Cardiac muscle cell (in vitro differentiated cells and primary cell): ENCODE measurements at regions not wholly inside any gene's neighbourhood (a gene's known extent, or its start where the extent isn't known, plus 50 kb on each side); places are given as distances from the start of the nearest gene placed in this dataset.

Experiments used
- DNase-seq, 2 donors: peaks; one replicate each; pipeline versions ENCODE4 v3.0.0 to v3.0.0-alpha.2; 2010 to 2017; ENCODE audit warnings: low read depth in 1 of 2, low spot score in 1 of 2
- H3K27ac ChIP-seq: fragments of 200-600 bp; sonication (generic); 2 replicates; pipeline ENCODE4 v1.5.1; 2016
- H3K27me3 ChIP-seq: fragments of 200-600 bp; sonication (generic); 2 replicates; pipeline ENCODE4 v1.6.0; 2016; ENCODE audit warnings: control low read depth
- H3K36me3 ChIP-seq: fragments of 200-600 bp; sonication (generic); 2 replicates; pipeline ENCODE4 v1.5.1; 2016; ENCODE audit warnings: control low read depth
- H3K4me1 ChIP-seq: fragments of 200-600 bp; sonication (generic); 2 replicates; pipeline ENCODE4 v1.8.1; 2017; ENCODE audit warnings: low read depth, mild to moderate bottlenecking, mixed run types
- H3K4me3 ChIP-seq: fragments of 200-600 bp; sonication (generic); 2 replicates; pipeline ENCODE4 v1.5.1; 2016; ENCODE audit warnings: mild to moderate bottlenecking
- H3K9me3 ChIP-seq: fragments of 200-600 bp; sonication (generic); 2 replicates; pipeline ENCODE4 v1.5.1; 2017; ENCODE audit warnings: low read depth, mild to moderate bottlenecking, control low read depth
- TF ChIP-seq, protein P1 (sequence below): IDR thresholded peaks from 2 replicates; pipeline ENCODE4 v1.5.1; 2012; ENCODE audit warnings: low read depth, mild to moderate bottlenecking, low read length

DNA sequence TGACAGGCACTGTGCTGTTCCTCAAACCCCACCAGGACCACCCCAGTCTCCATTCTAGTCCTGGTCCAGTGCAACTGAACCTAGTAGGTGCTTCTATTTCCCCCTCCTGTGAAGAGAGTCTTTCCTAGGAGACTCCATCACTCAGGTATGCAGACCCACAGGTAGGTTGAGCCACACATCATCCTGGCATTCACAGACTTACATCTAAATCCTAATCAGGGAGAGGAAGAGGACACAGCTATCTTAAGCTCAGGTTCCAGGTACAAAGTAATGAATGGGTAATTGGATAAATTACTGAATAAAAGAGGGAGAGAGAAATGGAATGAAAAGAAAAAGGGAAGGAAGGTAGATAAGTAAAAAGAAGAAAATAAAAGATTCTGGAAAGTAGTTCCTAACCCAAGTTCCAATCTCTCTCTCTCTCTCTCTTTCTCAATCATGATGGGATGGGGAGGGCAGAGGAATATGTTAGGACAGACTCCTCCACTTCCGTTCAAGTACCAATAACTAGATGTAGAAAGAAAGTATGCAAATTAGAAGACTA is 139.8 kb upstream of the NAMPT start:
- no peak for DNase-seq
- H3K27ac ChIP-seq: no peak overlapping the region
- TF ChIP-seq, protein P1, sequence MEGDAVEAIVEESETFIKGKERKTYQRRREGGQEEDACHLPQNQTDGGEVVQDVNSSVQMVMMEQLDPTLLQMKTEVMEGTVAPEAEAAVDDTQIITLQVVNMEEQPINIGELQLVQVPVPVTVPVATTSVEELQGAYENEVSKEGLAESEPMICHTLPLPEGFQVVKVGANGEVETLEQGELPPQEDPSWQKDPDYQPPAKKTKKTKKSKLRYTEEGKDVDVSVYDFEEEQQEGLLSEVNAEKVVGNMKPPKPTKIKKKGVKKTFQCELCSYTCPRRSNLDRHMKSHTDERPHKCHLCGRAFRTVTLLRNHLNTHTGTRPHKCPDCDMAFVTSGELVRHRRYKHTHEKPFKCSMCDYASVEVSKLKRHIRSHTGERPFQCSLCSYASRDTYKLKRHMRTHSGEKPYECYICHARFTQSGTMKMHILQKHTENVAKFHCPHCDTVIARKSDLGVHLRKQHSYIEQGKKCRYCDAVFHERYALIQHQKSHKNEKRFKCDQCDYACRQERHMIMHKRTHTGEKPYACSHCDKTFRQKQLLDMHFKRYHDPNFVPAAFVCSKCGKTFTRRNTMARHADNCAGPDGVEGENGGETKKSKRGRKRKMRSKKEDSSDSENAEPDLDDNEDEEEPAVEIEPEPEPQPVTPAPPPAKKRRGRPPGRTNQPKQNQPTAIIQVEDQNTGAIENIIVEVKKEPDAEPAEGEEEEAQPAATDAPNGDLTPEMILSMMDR: no peak

DNA sequence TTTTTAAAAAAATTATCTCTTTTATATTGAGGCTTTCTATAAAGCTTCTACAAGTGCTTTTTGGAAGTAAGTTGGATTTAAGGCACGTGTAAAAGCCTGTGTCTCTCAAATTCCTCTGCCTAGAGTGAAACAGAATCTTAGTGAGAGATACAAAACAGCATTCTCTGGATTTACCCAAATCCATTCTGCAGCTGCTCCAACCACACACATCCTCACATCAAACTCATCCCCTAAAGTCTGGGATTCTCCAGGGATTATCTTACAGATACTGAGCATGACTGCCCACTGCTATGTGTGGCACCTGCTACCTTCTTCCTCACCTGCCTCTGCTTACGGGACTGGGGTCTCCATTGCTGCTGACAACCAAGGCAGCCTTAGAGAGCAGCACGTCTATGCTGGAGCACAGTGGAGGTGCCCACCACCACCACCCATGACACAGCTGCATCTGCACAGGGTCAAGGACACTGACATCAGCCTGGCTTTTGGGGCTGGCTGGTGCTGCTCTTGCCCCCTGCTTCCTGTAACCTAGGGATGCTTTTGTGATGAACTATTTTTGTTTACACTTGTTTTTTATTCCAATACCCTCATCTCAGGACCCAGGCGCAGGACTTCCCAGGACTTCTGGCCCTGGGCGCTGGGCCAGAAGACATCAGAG is 139.2 kb upstream of the NAMPT start:
- Histone ChIP-seq H3K27me3 (no peaks in the 10 kb centered on the region), H3K36me3 (no peaks in the 10 kb centered on the region), H3K27ac (no peak overlapping the region), H3K4me1 (no peaks in the 10 kb centered on the region), H3K4me3 (no peak overlapping the region), H3K9me3 (no peaks in the 10 kb centered on the region)
- no peak for DNase-seq
- TF ChIP-seq, protein P1: no peak

More for the DNA sequence above, 139.8 kb upstream of the NAMPT start:
- H3K27me3 ChIP-seq: no peaks in the 10 kb centered on the region
- no peaks in the 10 kb centered on the region for H3K36me3 ChIP-seq
- no peaks in the 10 kb centered on the region for H3K9me3 ChIP-seq
- H3K4me3 ChIP-seq: no peak overlapping the region
- H3K4me1 ChIP-seq: no peaks in the 10 kb centered on the region

DNA sequence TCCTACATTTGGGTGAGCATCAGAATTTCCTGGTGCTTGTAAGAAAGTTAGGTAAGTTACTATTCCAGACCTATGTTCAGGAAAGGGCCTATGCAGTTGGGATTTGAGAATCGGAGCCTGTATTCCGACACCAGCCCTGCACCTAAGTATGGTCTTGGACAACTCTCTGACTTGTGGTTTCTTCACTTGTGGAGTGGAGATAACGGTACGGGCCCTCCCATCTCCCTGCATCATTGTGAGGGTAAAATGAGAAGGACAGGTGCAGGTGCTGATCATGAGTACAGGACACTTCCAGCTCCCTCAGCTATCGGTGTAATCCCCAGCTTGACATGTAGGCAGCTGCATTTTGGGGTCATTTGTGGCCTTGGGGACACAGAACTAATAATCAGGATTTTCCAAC is 138.3 kb upstream of the NAMPT start:
- no peaks in the 10 kb centered on the region for H3K9me3 ChIP-seq
- H3K4me3 ChIP-seq: no peak overlapping the region
- no peak overlapping the region for H3K27ac ChIP-seq
- TF ChIP-seq, protein P1: no peak
- H3K27me3 ChIP-seq: no peaks in the 10 kb centered on the region
- no peaks in the 10 kb centered on the region for H3K4me1 ChIP-seq
- no peaks in the 10 kb centered on the region for H3K36me3 ChIP-seq
- no peak for DNase-seq

DNA sequence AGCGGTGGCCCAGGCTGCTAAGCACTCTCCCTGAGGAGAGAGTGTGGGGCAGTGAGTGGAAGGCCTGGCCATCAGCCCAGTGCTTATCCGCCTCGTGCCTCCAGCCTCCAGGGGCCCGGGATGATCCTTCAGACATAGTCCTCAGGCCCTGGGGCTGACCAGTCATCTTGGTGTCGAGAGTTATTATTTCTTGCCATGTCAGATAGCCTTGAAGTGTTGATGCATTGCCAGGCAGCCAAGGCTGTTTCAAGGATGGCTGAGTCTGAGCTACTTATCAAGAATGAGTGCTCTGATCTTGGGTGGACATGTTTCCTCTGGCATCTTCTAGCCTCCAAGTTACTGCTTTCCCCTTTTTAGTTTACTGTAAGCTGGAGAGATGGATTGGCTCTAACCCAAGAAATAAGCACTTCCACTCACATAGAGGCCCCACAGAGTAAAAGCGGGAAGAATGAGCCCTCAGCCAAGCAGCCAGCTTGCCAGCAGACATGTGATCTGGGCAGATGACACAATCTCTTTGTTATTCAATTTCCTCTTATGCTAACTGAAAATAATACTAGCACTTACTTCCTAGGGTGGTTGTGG is 136.5 kb upstream of the NAMPT start:
- TF ChIP-seq, protein P1: no peak
- Histone ChIP-seq H3K36me3 (no peaks in the 10 kb centered on the region), H3K4me3 (no peak overlapping the region), H3K27me3 (no peaks in the 10 kb centered on the region), H3K4me1 (no peaks in the 10 kb centered on the region), H3K9me3 (no peaks in the 10 kb centered on the region), H3K27ac (no peak overlapping the region)
- DNase-seq: peak in 1 of 2 donors; percentile 99

DNA sequence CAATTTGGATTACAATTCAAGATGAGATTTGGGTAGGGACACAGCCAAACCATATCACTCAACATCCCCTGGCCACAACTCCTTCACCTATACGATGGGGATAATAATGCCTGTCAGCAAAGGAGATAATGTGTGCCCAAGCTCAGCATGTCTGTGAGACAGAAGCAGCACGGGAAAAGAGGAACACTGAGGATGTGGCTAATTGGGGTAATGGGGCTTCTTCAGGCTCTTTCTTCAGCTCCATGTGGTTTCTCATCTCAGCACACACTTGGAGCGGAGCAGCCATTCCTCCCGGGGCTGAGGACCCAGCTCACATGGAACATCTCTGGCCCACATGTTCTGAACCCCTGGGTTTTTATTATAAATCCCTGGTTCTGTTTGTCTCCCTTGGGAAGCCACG is 136.0 kb upstream of the NAMPT start:
- H3K36me3 ChIP-seq: no peaks in the 10 kb centered on the region
- H3K4me1 ChIP-seq: no peaks in the 10 kb centered on the region
- H3K27ac ChIP-seq: no peak overlapping the region
- H3K9me3 ChIP-seq: no peaks in the 10 kb centered on the region
- no peak overlapping the region for H3K4me3 ChIP-seq
- no peaks in the 10 kb centered on the region for H3K27me3 ChIP-seq
- DNase-seq: no peak
- TF ChIP-seq, protein P1: no peak
